ENCODE measurements at regions not wholly inside any gene's neighbourhood (a gene's known extent, or its start where the extent isn't known, plus 50 kb on each side); places are given as distances from the start of the nearest gene placed in this dataset.

DNA sequence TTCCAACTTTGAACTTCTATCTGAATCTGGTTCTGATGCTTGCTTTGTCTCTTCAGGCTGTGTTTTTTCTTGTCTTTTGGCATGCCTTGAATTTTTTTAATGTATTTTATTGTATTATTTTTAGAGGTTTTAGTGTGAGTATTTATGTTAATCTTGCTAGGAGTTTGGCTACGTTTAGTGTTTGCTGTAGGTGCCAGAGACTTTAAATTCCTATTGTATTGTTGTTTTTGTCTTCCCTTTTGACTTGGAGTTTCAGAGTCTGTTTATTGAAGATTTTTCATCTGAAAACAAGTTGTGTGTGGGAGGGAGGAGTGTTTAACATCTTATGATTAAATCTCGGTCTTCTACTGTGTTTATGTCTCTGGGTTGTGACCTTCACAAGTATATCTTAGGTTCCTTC is 956.8 kb downstream of the TLE1 start:
- Histone ChIP-seq H3K4me1 (replicated peaks in 1 of 4; ENCODE audit: control insufficient read depth in 3 of 4, insufficient read depth in 4 of 4, low read length in 3 of 4) (no peaks in the 10 kb centered on the region), H2BK120ac (replicated peaks; ENCODE audit: low read depth, low read length) (no peak overlapping the region), H2BK15ac (ENCODE audit: low read length) (no peak overlapping the region), H3K4me2 (ENCODE audit: insufficient read depth in 1 of 2, low read depth in 2 of 2, low read length in 2 of 2) (no peak overlapping the region), H3K14ac (ENCODE audit: insufficient read length) (no peak overlapping the region), H2AK5ac (ENCODE audit: low read depth, low read length) (no peak overlapping the region), H3K23me2 (ENCODE audit: low read depth, low read length) (no peaks in the 10 kb centered on the region), H3K79me1 (ENCODE audit: low read depth, low read length) (no peaks in the 10 kb centered on the region), H2BK20ac (ENCODE audit: low read length) (no peak overlapping the region), H3K4me3 (ENCODE audit: extremely low read depth in 1 of 4, insufficient read depth in 2 of 4, low read depth in 3 of 4, low read length in 4 of 4) (no peak overlapping the region), H3K4ac (replicated peaks; ENCODE audit: insufficient read length, low read depth, low read length) (no peak overlapping the region), H3K36me3 (ENCODE audit: control insufficient read depth in 2 of 4, insufficient read depth in 4 of 4, low read length in 3 of 4) (no peaks in the 10 kb centered on the region), H3K79me2 (ENCODE audit: control insufficient read depth in 1 of 2, insufficient read depth in 2 of 2, low read length in 2 of 2) (no peaks in the 10 kb centered on the region), H4K91ac (replicated peaks; ENCODE audit: insufficient read length, low read length) (no peak overlapping the region), H4K20me1 (replicated peaks in 1 of 2; ENCODE audit: control insufficient read depth in 1 of 2, insufficient read depth in 2 of 2, low read length in 2 of 2) (no peaks in the 10 kb centered on the region), H3K23ac (ENCODE audit: insufficient read length) (no peak overlapping the region), H3K27ac (ENCODE audit: low read depth, low read length) (no peak overlapping the region), H3K18ac (ENCODE audit: extremely low read depth, low read length) (no peak overlapping the region), H3K27me3 (replicated peaks in 1 of 4; ENCODE audit: control insufficient read depth in 3 of 4, extremely low read depth in 1 of 4, insufficient read depth in 3 of 4, low read length in 3 of 4) (peaks cover 0 to 1% (median 0%) of the 10 kb centered on the region in 4 experiments; a peak in 1 of 7 replicates), H4K5ac (ENCODE audit: insufficient read length, low read depth, low read length) (no peak overlapping the region), H3K56ac (replicated peaks; ENCODE audit: insufficient read length, low read depth, low read length) (no peak overlapping the region), H2BK12ac (ENCODE audit: low read depth, low read length) (no peak overlapping the region), H2AFZ (ENCODE audit: low read length) (no peak overlapping the region), H2BK5ac (ENCODE audit: low read depth, low read length) (no peak overlapping the region), H3K9ac (replicated peaks in 1 of 4; ENCODE audit: extremely low read depth in 1 of 4, low read depth in 3 of 4, low read length in 3 of 4) (no peak overlapping the region), H4K8ac (ENCODE audit: extremely low read depth, insufficient read depth, low read length) (no peak overlapping the region), H3K9me3 (ENCODE audit: insufficient read depth in 2 of 2, low read depth in 1 of 2, low read length in 1 of 2) (no peaks in the 10 kb centered on the region)
- WGBS, 2 experiments (ENCODE audit: extremely low coverage in 1 of 2, insufficient coverage in 1 of 2, insufficient read length in 1 of 2, insufficient replicate concordance in 2 of 2, low coverage in 1 of 2, low lambda C conversion rate in 2 of 2, missing lambda C conversion rate in 1 of 2) = 82% methylated on average over 2 of the region's 2 CpGs; no CpG with 5 or more reads in 1 of the 2 experiments
- TF ChIP-seq RNF2 (IDR thresholded peaks at IDR 0.05; ENCODE audit: borderline replicate concordance, low read depth, low read length, missing control alignments, poor library complexity, severe bottlenecking) = no peak
- TF ChIP-seq GABPA (IDR thresholded peaks at IDR 0.05; ENCODE audit: borderline replicate concordance, insufficient read depth, low read length) = no peak
- no peak for TF ChIP-seq CTBP2 (IDR thresholded peaks at IDR 0.05; ENCODE audit: borderline replicate concordance, insufficient read depth, insufficient read length, low read length)
- no peak for TF ChIP-seq HDAC6 (IDR thresholded peaks at IDR 0.05; ENCODE audit: low read depth, low read length)
- DNase-seq (ENCODE audit: low read depth in 1 of 2, low spot score in 2 of 2) = no peak
- POLR2A ChIA-PET (ENCODE audit: partially characterized antibody) = no interaction called here
- CTCF ChIA-PET (ENCODE audit: partially characterized antibody) = interaction anchor here (0.6 kb wide), 1 partner anchor 642 kb away, joined by 3 read pairs; no protein-coding TSS in a partner anchor
- FAIRE-seq = no peak
